PC-9 (cell line): ENCODE measurements at regions not wholly inside any gene's neighbourhood (a gene's known extent, or its start where the extent isn't known, plus 50 kb on each side); places are given as distances from the start of the nearest gene placed in this dataset.

ENCODE experiments used
- CTCF ChIP-seq: fragments of 200-600 bp; sonication (generic); conservative IDR thresholded peaks from 2 replicates; pipeline ENCODE4 v1.6.1; 2017; ENCODE audit warnings: mixed run types, antibody characterized with exemption, mild to moderate bottlenecking, moderate library complexity
- EZH2 ChIP-seq: fragments of 200-600 bp; sonication (generic); IDR thresholded peaks from 2 replicates; pipeline ENCODE4 v1.8.0; 2017; ENCODE audit warnings: antibody characterized with exemption, low read depth

- no peak for TF ChIP-seq CTCF
- no peak for TF ChIP-seq EZH2
These were observed 1352.4 kb downstream of the ARAP2 start for GRCh38 chr4:34891892-34892291.
